Kidney glomerular epithelial cell (primary cell): ENCODE measurements at regions not wholly inside any gene's neighbourhood (a gene's known extent, or its start where the extent isn't known, plus 50 kb on each side); places are given as distances from the start of the nearest gene placed in this dataset.

Experiments
- DNase-seq: peaks from one replicate; lab custom pipeline; 2025; lab: John Stamatoyannopoulos, UW

DNA sequence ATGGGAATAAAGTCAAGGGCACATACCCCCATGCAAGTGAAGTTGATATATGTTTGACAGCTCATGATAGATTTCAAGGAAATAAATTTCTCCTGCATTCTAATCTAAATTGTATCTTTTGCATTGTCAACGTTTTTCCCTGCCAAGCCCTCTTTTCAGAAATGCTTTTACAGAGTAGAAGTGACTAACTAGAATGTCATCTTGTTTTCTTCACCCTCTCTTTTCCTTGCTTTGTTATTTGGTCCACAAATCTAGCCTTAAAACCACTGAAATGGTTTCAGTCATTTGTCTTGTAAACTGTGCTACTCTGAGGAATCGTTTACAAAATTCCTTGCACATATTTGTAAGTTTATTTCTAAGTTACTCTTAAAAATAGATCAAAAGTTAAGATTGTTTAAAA lies 600.8 kb upstream of the CXADR start:
- no peak for DNase-seq

DNA sequence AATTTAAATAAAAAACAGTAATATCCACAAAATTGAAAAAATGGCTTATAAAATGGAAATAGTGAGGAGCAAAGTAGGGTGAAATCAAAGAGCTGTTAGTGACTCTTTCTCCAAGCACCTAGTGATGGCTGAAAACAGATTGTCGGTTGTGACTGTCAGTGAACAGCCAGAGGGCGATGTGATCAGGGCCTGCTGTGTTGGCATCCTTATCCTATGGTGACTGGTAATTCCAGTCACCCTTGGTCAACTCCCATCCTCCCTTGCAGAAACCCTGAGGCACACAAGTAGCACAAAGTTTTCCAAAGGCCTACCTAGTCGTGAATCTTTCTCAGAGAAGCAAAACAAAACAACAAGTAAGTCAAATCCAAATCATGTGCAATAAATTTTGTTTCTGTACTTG lies 599.8 kb upstream of the CXADR start:
- DNase-seq, result no peak

DNA sequence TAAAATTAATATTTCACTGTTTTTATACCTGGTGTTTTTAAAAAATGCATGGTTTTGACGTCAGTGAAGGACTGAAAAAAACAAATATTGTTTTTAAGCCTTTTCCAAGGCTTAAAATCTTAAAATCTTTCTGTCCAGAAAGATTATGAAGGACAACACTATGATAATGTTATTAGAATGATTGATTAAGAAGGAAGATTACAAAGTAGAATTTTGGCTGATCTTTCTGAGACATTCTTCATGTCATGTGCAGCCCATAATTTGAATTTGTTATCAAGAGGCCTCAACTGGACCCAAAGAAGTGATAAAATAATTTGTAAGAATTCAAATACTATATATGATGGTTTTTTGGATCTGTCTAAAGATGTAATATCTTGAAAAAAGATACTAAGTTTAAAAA lies 584.4 kb upstream of the CXADR start:
- no peak for DNase-seq

GRCh38 chr21:16932314-16932713 lies 580.5 kb upstream of the CXADR start:
- DNase-seq, result no peak

- DNase-seq, result peak; percentile 12
Measured at GRCh38 chr21:16942703-16943102, 570.1 kb upstream of the CXADR start.

- DNase-seq, result no peak
Measured at GRCh38 chr21:16943231-16943630, 569.6 kb upstream of the CXADR start.

GRCh38 chr21:16945580-16945979 lies 567.3 kb upstream of the CXADR start:
- DNase-seq, result no peak

GRCh38 chr21:16956824-16957223 lies 556.0 kb upstream of the CXADR start:
- no peak for DNase-seq

GRCh38 chr21:16965424-16965823 lies 547.4 kb upstream of the CXADR start:
- DNase-seq, result no peak

DNA sequence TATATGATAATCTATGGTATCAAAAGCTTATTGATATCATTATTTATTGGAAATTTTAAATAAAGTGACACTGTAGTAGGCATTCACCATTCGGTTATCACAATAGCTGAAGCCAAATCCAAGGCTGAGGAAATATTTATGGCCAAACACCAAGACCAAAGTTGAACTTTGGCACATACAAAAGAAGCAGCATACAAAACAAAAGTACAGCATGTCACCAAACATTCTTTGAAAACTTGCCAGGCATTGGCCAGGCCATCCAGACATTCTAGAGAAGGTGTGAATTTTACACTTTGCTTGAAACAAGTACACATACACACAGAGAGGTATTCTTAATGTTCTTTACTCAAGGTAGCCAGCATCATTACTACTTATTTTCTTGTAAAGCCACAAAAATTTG lies 544.4 kb upstream of the CXADR start:
- DNase-seq, result no peak

GRCh38 chr21:16969636-16970035 lies 543.2 kb upstream of the CXADR start:
- no peak for DNase-seq

- DNase-seq, result no peak
Measured at GRCh38 chr21:16974060-16974459, 538.8 kb upstream of the CXADR start.

GRCh38 chr21:16976193-16976592 lies 536.6 kb upstream of the CXADR start:
- no peak for DNase-seq

- no peak for DNase-seq
Measured at GRCh38 chr21:16978309-16978895, 534.4 kb upstream of the CXADR start.

- no peak for DNase-seq
Measured at GRCh38 chr21:16979574-16979973, 533.3 kb upstream of the CXADR start.

DNA sequence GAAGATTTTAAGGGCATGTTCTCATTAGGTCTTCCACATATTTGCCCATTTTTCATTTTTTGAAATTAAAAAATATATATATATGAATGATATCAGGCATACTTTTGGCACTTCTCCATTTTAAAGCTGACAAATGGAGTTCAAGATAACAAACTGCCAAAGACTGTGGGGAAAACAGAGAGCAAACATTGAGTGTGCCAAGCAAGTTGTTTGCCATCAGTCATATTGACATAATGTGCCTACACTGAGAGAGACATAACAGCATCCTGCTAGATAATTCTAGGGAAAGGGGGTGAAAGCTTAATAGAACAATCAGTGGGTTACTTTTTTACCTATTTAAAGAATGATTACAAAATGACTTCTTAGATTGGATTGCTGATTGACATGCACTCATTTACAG lies 529.4 kb upstream of the CXADR start:
- no peak for DNase-seq

- no peak for DNase-seq
Measured at GRCh38 chr21:16992448-16992847, 520.4 kb upstream of the CXADR start.

GRCh38 chr21:16993416-16994038 lies 519.3 kb upstream of the CXADR start:
- no peak for DNase-seq

DNA sequence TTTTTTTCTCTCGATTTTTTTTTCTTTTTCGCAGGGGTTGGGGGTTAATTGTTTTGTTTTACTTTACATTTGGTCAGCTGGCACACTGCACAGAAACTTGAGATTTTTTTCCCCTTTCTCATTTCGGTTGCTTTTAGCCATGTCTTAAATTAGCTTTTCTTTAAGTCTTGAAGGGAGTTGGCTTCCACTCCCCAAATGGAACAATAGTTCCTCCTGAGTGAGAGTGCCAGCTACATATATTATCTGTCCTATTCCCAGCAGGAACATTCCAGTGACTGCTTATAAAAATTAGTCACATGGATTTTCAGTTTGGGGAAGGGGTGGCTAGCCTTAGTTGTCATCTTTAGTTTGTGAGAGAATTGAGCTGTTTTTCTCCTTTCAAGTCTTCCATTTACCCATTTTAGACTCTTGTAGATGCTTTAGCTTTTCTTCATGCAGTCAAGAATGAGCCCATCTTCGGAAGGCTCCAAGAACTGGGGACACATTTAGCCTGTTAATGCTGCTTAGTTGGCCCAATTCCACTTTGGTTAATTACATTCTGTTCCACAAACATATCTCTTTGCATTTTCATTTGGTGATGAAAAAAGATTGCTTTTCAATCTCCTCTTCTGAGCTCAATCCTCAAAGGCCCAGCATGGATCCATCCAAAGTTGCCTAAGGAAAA lies 510.1 kb upstream of the CXADR start:
- DNase-seq, result no peak

DNA sequence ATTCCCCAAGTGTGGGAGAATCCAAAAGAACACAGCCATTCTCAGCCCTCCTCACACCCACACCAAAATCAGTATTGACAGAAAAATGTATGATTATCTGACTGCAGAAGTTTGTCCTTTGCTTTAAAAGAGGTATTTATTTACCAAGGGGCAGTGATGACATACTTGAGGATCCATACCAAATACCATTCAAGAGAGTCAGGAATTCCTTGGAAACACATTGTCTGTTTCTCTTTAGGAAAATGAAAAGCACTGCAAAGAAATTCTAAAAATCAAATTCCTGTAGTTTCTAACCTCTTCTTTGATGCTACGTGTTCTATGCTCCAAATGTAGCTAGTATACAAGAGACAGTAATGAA lies 509.6 kb upstream of the CXADR start:
- peak; percentile 32 for DNase-seq

- peak; percentile 63 for DNase-seq
Measured at GRCh38 chr21:17003763-17004373, 509.0 kb upstream of the CXADR start.

- DNase-seq, result no peak
Measured at GRCh38 chr21:17032141-17032655, 480.6 kb upstream of the CXADR start.

DNA sequence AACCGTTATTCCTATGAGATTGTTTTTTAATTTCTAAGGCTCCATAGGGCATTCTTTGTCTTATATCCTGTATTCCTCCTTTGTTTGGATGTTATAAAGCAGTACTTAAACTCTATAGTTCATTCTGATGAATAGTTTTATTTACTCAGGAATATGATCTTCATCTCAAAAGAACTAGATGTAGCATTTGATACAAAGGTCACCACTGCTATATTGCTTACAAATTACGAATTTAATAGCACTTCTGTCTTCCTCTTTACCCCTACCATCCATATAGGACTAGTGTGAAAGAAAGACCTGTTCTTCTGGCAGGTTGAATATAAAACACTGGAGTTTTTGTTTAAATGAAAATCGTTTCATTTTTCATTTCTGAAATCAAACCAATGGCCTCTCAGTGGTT lies 468.1 kb upstream of the CXADR start:
- no peak for DNase-seq
